Stomach (tissue), 8 donors: ENCODE measurements at regions not wholly inside any gene's neighbourhood (a gene's known extent, or its start where the extent isn't known, plus 50 kb on each side); places are given as distances from the start of the nearest gene placed in this dataset.
A peak's percentile ranks its signal among the peaks of the same experiment; 100 is the strongest.

Experiments used
- DNase-seq, 2 donors: peaks; one replicate each; pipeline versions ENCODE4 v3.0.0 to v3.0.0-alpha.2; 2013 to 2019
- H3K27ac ChIP-seq, 5 donors: fragments of 200-600 bp in 4 of 5; sonication (generic) in 4 of 5; one replicate each; pipeline ENCODE4 v1.5.1; 2013 to 2019; ENCODE audit warnings: mild to moderate bottlenecking in 1 of 5, moderate library complexity in 1 of 5
- H3K27me3 ChIP-seq, 3 donors: fragments of 200-600 bp; sonication (generic); one replicate each; pipeline ENCODE4 v1.5.1; 2017 to 2019; ENCODE audit warnings: mixed run types in 1 of 3
- H3K36me3 ChIP-seq, 4 donors: fragments of 200-600 bp; sonication (generic); 1 replicate in 3 of 4; 2 replicates in 1 of 4; pipeline ENCODE4 v1.5.1; 2016 to 2019
- H3K4me1 ChIP-seq, 4 donors: fragments of 200-600 bp; sonication (generic); one replicate each; pipeline ENCODE4 v1.5.1; 2016 to 2019
- H3K4me3 ChIP-seq, 4 donors: fragments of 200-600 bp; sonication (generic) in 3 of 4; one replicate each; pipeline ENCODE4 v1.5.1; 2016 to 2019; ENCODE audit warnings: mild to moderate bottlenecking in 1 of 4
- H3K9me3 ChIP-seq, 4 donors: fragments of 200-600 bp; sonication (generic); one replicate each; pipeline ENCODE4 v1.5.1; 2016 to 2019
- EP300 ChIP-seq: sonication (generic); formaldehyde crosslinking; IDR thresholded peaks from one replicate; pipeline ENCODE4 v1.6.1; 2017; ENCODE audit warnings: antibody characterized with exemption
- POLR2A ChIP-seq, 4 donors: fragments of 450-650 bp; IDR thresholded peaks; one replicate each; pipeline ENCODE4 v1.6.1; 2016; ENCODE audit warnings: antibody characterized with exemption in 4 of 4, control low read depth in 2 of 4, mild to moderate bottlenecking in 1 of 4, moderate library complexity in 1 of 4
- POLR2AphosphoS5 ChIP-seq, 3 donors: sonication (generic); formaldehyde crosslinking; IDR thresholded peaks; one replicate each; pipeline ENCODE4 v1.6.1; 2016; ENCODE audit warnings: antibody characterized with exemption in 3 of 3
- WGBS, 5 donors: extraction: QIAGEN DNeasy Blood & Tissue Kit in 3 of 5; methylation state at CpG; one replicate each; pipeline versions ENCODE4 v1.1.5 to v1.1.7; 2013 to 2018; 5-methylcytosine and 5-hydroxymethylcytosine counted together
- intact Hi-C: fragments of 100-400 bp; cut with DNase I; formaldehyde crosslinking; loops from one replicate; pipeline ENCODE4 v1.15.1; 2023; ENCODE audit warnings: low total_unique reads
- TF ChIP-seq, protein P1 (sequence below), 7 experiments: fragments of 450-650 bp in 4 of 7; fragments of 200-600 bp in 3 of 7; sonication (generic) in 3 of 7; IDR thresholded peaks; one replicate each; pipeline ENCODE4 v1.5.1; 2016 to 2019; ENCODE audit warnings: antibody characterized with exemption in 7 of 7, control low read depth in 2 of 7, mild to moderate bottlenecking in 1 of 7
- donor health status: healthy with polysubstance abuse.
- donor health status: Bipolar disorder and iron deficiency.
- donor health status: healthy.

DNA sequence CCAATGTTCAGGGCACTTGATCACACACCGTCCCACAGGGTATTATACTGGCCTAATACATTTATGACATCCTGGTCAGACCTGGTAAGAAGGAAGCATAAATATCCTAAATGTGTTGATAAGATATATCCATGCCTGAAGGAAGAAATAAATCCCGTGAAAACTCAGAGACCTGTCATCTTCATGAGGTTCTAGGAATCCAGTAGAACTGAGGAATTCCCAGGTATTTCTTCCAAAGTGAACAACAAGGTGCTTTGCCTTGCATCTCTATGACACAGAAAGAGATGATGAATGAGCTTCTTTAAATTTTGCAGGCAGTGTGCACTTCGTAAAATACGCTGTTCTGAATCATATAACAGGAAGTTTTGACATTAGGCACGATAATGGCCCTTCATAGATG is 78.1 kb upstream of the VGLL3 start:
- H3K9me3 ChIP-seq, result no peaks in the 10 kb centered on the region
- WGBS, 5 donors, result 76 to 86% (median 80%) methylated on average over 5 of the region's 5 CpGs
- no peaks in the 10 kb centered on the region for H3K36me3 ChIP-seq
- no peak overlapping the region for H3K27ac ChIP-seq
- intact Hi-C loops, result no loop called here
- DNase-seq, result no peak
- no peaks in the 10 kb centered on the region for H3K27me3 ChIP-seq
- no peak overlapping the region for H3K4me3 ChIP-seq
- no peaks in the 10 kb centered on the region for H3K4me1 ChIP-seq
- TF ChIP-seq POLR2A (IDR thresholded peaks at IDR 0.05) (no peak), EP300 (no peak), POLR2AphosphoS5 (IDR thresholded peaks at IDR 0.05) (no peak)
- TF ChIP-seq, protein P1, sequence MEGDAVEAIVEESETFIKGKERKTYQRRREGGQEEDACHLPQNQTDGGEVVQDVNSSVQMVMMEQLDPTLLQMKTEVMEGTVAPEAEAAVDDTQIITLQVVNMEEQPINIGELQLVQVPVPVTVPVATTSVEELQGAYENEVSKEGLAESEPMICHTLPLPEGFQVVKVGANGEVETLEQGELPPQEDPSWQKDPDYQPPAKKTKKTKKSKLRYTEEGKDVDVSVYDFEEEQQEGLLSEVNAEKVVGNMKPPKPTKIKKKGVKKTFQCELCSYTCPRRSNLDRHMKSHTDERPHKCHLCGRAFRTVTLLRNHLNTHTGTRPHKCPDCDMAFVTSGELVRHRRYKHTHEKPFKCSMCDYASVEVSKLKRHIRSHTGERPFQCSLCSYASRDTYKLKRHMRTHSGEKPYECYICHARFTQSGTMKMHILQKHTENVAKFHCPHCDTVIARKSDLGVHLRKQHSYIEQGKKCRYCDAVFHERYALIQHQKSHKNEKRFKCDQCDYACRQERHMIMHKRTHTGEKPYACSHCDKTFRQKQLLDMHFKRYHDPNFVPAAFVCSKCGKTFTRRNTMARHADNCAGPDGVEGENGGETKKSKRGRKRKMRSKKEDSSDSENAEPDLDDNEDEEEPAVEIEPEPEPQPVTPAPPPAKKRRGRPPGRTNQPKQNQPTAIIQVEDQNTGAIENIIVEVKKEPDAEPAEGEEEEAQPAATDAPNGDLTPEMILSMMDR (IDR thresholded peaks at IDR 0.05), result no peak

DNA sequence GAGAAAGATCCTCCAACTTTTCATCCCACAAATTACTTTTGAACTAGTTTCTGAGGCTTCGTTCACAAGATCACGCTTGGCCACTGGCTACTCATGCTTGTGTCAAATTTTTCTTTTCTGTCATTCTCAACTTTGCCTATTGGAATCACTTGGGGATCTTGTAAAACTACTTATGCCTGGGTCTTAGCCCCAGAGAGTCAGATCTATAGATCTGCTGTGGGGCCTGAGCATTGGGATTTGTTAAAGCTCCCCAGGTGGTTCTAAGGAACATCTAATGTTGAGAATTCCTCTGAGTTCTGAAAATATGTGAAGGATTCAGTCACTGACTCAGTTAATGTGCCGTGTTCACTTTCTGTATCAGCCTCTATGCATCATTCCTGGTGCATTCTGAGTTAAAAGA is 71.7 kb upstream of the VGLL3 start:
- Histone ChIP-seq H3K4me3 (no peak overlapping the region), H3K27ac (no peak overlapping the region), H3K4me1 (no peaks in the 10 kb centered on the region), H3K27me3 (no peaks in the 10 kb centered on the region), H3K36me3 (no peaks in the 10 kb centered on the region), H3K9me3 (no peaks in the 10 kb centered on the region)
- no peak for DNase-seq
- intact Hi-C loops, result no loop called here
- 87 to 96% (median 90%) methylated on average over 3 of the region's 3 CpGs for WGBS, 5 donors
- TF ChIP-seq, protein P1 (IDR thresholded peaks at IDR 0.05), result no peak
- TF ChIP-seq EP300 (no peak), POLR2A (IDR thresholded peaks at IDR 0.05) (no peak), POLR2AphosphoS5 (IDR thresholded peaks at IDR 0.05) (no peak)

DNA sequence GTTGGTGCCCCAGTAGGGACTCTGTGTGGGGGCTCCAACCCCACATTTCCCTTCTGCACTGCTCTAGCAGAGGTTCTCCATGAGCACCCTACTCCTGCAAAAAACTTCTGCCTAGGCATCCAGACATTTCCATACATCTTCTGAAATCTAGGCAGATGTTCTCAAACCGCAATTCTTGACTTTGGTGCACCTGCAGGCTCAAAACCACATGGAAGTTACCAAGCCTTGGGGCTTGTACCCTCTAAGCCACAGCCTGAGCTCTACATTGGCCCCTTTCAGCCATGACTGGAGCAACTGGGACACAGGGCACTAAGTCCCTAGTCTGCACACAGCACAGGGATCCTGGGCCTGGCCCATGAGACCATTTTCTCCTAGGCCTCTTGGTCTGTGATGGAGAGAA is 66.5 kb upstream of the VGLL3 start:
- Histone ChIP-seq H3K4me3 (no peak overlapping the region), H3K4me1 (no peaks in the 10 kb centered on the region), H3K36me3 (no peaks in the 10 kb centered on the region), H3K27ac (no peak overlapping the region), H3K9me3 (no peaks in the 10 kb centered on the region), H3K27me3 (no peaks in the 10 kb centered on the region)
- no peak for TF ChIP-seq POLR2A (IDR thresholded peaks at IDR 0.05)
- WGBS, 5 donors, result 70 to 89% (median 88%) methylated on average over 1 of the region's 1 CpG
- DNase-seq, result no peak
- intact Hi-C loops, result no loop called here

DNA sequence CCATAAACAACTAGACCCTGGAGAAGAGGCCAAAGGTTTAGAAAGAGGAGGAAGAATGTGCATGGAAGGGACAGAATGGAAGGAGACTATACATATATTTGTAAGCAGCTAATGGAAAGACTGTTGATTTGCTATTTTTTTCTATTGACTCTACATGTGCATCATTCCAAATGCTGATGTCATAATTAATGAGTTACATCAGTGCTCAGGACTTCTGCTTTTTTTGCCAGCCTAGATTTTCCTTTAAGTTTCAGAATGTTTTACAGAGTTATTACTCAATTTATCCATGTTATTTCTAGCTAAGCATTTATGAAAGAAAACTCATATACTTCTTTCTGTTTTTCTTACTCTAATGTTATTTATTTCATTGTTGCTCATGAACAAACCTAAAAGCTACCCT is 62.6 kb upstream of the VGLL3 start:
- no peaks in the 10 kb centered on the region for H3K27me3 ChIP-seq
- H3K4me1 ChIP-seq, result no peaks in the 10 kb centered on the region
- no peaks in the 10 kb centered on the region for H3K9me3 ChIP-seq
- H3K4me3 ChIP-seq, result no peak overlapping the region
- no peak for TF ChIP-seq EP300
- no peak for TF ChIP-seq POLR2AphosphoS5 (IDR thresholded peaks at IDR 0.05)
- TF ChIP-seq, protein P1 (IDR thresholded peaks at IDR 0.05), result no peak
- TF ChIP-seq POLR2A (IDR thresholded peaks at IDR 0.05), result no peak
- no peak overlapping the region for H3K27ac ChIP-seq
- no peaks in the 10 kb centered on the region for H3K36me3 ChIP-seq
- DNase-seq, result no peak
- intact Hi-C loops, result no loop called here

DNA sequence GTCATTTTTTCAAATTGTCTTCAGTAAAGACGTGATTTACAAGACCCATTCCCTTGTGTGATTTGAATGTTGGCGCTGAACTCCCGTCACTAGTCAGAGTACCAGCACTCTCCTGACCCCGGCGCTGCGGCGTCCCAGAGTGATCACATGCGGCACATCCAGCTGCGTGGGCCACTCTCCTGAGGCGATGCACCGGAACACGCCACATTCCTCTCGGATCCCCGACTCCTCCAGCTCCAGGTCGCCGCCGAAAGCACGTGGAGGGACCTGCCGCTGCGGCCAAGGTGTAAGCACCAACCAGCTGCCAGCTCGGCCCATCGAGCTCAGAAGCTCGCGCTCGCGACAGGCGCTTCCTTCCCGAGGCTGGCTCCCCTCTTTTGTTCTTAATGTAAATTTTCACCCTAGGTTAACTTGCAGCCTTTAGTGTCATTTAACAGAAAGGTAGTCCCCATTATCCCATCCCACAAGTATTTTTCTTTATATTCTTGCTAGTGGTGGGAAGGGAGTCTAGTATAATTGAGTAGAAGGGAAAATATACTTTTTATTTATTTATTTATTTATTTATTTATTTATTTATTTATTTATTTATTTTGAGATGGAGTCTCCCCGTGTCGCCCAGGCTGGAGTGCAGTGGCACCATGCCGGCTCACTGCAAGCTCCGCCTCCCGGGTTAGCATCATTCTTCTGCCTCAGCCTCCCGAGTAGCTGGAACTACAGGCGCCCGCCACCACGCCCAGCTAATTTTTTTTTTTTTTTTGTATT is 61.7 kb upstream of the VGLL3 start:
- intact Hi-C loops, result no loop called here
- no peaks in the 10 kb centered on the region for H3K36me3 ChIP-seq
- DNase-seq, result peak in 1 of 2 donors; percentile 3

More for the DNA sequence above, 61.7 kb upstream of the VGLL3 start:
- TF ChIP-seq EP300 (no peak), POLR2AphosphoS5 (IDR thresholded peaks at IDR 0.05) (no peak), POLR2A (IDR thresholded peaks at IDR 0.05) (no peak)
- TF ChIP-seq, protein P1 (IDR thresholded peaks at IDR 0.05), result no peak
- no peak overlapping the region for H3K27ac ChIP-seq
- no peaks in the 10 kb centered on the region for H3K4me1 ChIP-seq
- no peak overlapping the region for H3K4me3 ChIP-seq
- WGBS, 5 donors, result 57 to 84% (median 67%) methylated on average over 37 of the region's 37 CpGs
- no peaks in the 10 kb centered on the region for H3K27me3 ChIP-seq
- no peaks in the 10 kb centered on the region for H3K9me3 ChIP-seq
